HG02610 (cell line): ENCODE measurements at regions not wholly inside any gene's neighbourhood (a gene's known extent, or its start where the extent isn't known, plus 50 kb on each side); places are given as distances from the start of the nearest gene placed in this dataset.
"Not testable (repeated sequence)": the region's sequence is repeated elsewhere in the genome, so short reads cannot be mapped to it uniquely, and the experiment has no call there.

ENCODE experiments used
- ATAC-seq: cut with Tn5 transposase; IDR thresholded peaks from one replicate; pipeline ENCODE4 v1.9.1; 2021; ENCODE audit warnings: mild to moderate bottlenecking, moderate library complexity; ENCODE audit not compliant: unreplicated experiment

GRCh38 chr11:116037861-116038260 lies 533.6 kb upstream of the CADM1 start:
- ATAC-seq = no peak

DNA sequence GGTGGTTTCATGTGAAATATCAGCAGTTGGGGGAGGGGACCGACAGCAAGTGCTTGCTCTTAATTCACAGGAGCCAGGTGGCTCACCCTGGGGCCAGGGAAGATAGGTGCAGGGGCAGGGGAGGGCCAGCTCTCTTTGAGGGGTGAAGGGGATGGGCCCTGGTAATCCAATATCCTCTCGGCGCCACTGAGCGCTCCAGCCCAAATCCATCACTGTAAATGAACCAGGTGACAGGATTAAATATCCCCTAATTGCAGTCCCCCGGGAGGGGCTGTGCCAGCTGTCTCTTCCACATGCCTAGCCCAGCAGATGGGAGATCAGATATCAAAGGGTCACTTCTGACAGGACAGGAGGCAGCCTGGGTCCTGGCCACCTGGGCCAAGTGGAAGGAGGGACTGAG lies 531.8 kb upstream of the CADM1 start:
- ATAC-seq = no peak

GRCh38 chr11:116033931-116034553 lies 529.8 kb upstream of the CADM1 start:
- ATAC-seq = no peak

- no peak for ATAC-seq
Observed at GRCh38 chr11:116030697-116031331, 526.6 kb upstream of the CADM1 start.

DNA sequence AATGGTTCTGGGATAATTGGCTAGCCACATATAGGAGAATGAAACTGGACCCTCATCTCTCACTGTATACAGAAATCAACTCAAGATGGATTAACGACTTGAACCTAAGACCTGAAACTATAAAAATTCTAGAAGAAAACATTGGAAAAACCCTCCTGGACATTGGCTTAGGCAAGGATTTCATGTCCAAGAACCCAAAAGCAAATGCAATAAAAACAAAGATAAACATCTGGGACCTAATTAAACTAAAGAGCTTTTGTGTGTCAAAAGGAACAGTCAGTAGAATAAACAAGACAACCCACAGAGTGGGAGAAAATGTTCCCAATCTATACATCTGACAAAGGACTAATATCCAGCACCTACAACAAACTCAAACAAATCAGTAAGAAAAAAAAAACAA lies 524.3 kb upstream of the CADM1 start:
- ATAC-seq = not testable (repeated sequence)

GRCh38 chr11:115999437-115999836 lies 495.2 kb upstream of the CADM1 start:
- no peak for ATAC-seq

- ATAC-seq = peak; percentile 45
Observed at GRCh38 chr11:115996808-115997188, 492.6 kb upstream of the CADM1 start.

- ATAC-seq = peak; percentile 94
Observed at GRCh38 chr11:115996125-115996807, 492.1 kb upstream of the CADM1 start.

- ATAC-seq = no peak
Observed at GRCh38 chr11:115993590-115993989, 489.4 kb upstream of the CADM1 start.

- no peak for ATAC-seq
Observed at GRCh38 chr11:115990004-115990447, 485.8 kb upstream of the CADM1 start.

- no peak for ATAC-seq
Observed at GRCh38 chr11:115985896-115986295, 481.7 kb upstream of the CADM1 start.

GRCh38 chr11:115984228-115984627 lies 480.0 kb upstream of the CADM1 start:
- ATAC-seq = no peak

DNA sequence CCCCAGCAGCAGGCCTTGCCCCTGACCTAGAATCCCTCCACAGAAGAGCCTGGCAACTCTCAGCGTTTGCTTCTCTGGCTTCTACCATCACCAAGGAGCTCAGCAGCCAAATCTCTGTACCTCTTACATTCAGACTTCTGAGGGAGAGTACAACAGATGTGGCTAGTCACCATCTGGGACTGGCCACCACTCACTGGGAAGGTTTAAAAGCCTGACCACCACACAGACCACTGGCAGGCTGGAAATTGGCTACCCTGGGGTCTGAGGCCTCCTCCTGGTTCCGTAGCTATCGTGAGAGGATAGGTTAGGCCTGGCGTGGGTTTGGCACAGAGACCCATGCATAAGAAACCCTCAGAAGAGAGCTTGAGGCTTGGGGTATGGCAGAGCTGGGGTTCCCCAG lies 478.5 kb upstream of the CADM1 start:
- no peak for ATAC-seq

DNA sequence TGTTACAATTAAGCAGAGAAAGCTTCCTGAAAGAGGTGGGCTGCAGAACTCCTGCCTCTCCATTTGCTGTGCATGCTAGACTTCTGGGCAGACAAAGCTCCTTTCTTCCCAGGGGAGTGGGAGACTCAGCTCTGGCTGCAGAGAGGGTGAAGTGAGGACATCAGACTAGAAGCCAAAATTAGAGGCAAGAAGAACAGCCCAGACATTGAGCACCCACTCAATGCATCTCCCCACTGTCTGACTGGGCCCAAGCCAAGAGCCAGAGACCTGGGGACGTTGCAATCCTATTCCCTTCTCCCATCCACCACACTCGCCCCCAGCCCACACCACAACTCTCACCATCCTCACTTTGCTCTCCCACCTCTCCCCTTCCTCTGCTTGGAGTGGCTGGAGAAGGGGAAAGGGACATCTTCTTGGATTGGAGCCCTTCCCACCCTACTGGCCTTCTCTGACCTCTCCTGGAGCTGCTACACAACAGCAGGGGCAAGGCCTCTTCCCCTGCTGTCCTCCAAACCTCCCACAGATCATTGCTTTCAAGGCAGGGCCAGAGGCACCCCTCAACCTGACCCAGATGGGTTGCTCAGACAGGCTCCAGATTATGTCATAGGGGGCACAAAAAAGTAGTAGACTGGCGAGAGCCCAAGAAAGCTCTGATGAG lies 477.7 kb upstream of the CADM1 start:
- ATAC-seq = no peak

- no peak for ATAC-seq
Observed at GRCh38 chr11:115981104-115981481, 476.9 kb upstream of the CADM1 start.

GRCh38 chr11:115980337-115981103 lies 476.3 kb upstream of the CADM1 start:
- ATAC-seq = no peak

DNA sequence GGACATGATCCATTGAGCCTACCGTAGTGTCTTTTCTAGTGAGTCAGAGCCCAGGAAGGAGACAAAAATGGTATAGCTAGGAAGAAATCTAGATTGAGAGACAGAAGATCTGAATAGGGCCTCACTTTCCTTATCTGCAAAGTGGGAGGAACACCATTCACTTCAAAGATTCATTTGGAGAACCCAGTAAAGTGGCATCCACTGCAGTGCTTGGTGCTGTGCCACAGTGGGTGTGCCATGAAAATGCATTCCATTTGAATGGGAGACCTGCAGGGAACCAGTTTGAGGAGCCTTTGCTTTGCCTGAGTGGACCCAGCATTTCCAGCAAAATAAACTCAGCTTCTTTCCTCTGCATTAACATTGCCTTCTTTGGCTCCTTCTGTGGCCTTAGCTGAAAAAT lies 470.5 kb upstream of the CADM1 start:
- ATAC-seq = no peak

GRCh38 chr11:115967203-115967602 lies 463.0 kb upstream of the CADM1 start:
- ATAC-seq = not testable (repeated sequence)

DNA sequence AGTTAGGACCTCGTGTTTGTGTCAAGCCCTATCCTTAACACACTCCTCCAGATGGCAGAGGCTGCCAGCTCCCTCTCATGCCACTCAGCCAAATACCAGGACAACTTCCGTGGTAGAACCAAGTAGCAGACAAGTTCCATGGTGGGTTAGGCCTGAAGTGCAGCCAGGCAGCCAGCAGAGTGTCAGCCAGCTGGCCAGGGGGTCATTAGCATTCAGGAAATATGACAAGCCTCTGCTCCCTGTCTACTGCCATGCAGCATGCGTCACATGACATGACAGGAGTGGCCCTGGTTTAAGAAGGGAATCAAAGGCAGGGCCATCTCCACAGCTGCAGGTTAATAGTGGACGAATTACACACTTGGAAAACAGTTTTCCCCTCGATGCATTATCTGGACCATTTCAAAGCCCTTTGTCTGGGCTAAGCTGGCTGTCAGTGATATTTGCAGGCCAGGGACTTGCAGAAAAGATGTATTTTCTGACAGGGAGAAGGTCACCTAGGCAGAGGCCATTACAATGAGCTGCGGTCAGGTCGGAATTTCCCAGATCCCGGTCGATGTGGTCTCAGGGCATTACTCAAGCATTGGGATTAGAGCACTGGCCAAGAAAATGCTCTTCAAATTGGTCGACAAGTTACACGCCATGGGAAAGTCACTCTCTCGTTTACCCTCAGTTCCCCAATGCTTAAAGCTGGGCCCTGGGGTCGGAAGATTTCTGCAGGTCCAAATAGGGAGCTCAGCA lies 461.7 kb upstream of the CADM1 start:
- no peak for ATAC-seq

DNA sequence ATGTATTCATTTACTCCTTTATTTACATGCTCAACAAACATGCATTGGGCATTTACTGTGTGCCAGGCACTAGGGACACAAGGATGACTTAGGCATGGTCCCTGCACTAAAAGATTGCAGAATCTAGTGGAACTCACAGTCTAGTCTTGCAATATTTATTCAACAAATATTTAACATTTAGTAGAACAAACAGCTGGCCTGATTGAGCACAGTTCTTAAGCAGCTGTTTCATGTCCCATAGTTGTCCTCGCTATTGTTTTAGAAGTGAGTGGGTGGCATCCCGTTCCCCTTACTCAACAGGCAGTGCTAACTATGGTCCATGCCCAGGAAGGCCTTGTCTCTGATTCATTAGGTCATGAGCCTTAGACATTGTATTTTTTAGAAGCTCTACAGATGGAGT lies 459.9 kb upstream of the CADM1 start:
- ATAC-seq = no peak
